ENCODE measurements at regions not wholly inside any gene's neighbourhood (a gene's known extent, or its start where the extent isn't known, plus 50 kb on each side); places are given as distances from the start of the nearest gene placed in this dataset.

- TF ChIP-seq CTCF (IDR thresholded peaks at IDR 0.05) (no peak), POLR2A (IDR thresholded peaks at IDR 0.05) (no peak)
These were observed 141.1 kb upstream of the TNFAIP3 start for GRCh38 chr6:137725949-137726348.

Data from right lobe of liver (tissue), 4 donors.